ENCODE measurements at regions not wholly inside any gene's neighbourhood (a gene's known extent, or its start where the extent isn't known, plus 50 kb on each side); places are given as distances from the start of the nearest gene placed in this dataset.

GRCh38 chr1:234934611-234935033 is 194.0 kb downstream of the TOMM20 start:
- no peak for DNase-seq (ENCODE audit: low spot score)

GRCh38 chr1:234933475-234933874 is 195.2 kb downstream of the TOMM20 start:
- DNase-seq (ENCODE audit: low spot score), result no peak

DNA sequence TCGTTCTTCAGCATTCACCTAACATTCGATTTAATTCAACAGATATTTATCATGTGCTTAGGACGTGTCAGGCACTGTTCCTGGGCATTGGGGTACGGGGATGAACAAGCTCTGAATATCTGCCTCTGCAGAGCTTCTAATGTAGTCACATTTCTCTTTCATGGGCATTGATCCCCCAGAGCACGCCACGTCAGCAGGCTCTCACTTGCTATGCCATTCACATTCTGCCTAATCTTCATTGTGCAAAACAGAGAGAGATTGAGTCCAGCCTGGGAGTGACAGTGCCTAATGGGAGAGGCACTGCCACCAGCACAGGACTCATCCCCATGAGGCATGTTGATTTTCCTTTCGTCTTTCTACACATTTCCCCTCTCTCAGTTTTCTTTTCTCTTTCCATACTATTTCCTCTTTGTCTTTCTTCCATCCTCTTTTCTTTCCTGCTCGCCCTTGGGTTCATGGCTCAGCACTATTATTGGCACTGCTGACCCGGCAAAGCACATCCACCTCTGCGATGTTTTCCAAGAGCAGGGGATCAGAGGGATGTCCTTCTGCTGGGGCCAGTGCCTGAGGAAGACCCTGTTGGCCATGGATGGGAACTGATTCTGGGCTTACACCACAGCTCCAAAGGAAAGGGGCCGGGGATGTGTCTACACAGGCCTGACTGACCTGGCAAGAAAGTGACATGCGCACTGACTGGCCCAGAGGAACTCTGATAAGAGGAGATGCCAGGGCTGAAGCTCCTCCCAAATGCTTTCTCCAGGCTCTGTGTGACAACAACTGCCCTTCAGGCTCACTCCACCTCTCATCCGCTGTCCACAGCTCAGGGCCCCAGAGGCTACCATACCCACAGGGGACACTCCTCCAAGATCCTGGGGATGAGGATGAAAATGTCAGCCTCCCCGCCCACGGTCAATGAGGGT is 195.9 kb downstream of the TOMM20 start:
- no peak for DNase-seq (ENCODE audit: low spot score)

GRCh38 chr1:234932106-234932505 is 196.5 kb downstream of the TOMM20 start:
- DNase-seq (ENCODE audit: low spot score), result no peak

- DNase-seq (ENCODE audit: low spot score), result no peak
Measured at GRCh38 chr1:234931404-234931973, 197.1 kb downstream of the TOMM20 start.

DNA sequence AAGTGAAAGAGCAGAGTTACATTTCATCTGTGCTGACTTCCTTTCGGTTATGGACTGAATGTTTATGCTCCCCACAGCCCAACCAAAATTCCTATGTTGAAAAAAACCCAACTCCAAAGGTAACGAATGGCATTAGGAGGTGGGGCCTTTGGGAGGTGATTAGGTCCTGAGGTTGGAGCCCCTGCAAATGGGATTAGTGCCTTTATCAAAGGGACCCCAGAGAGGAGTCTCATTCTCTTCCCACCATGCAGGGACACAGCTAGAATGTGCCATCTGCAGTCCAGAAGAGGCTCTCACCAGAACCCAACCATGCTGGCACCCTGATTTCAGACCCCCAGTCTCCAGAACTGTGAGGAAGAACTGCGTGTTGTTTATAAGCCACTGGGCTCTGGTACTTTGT is 199.3 kb downstream of the TOMM20 start:
- no peak for DNase-seq (ENCODE audit: low spot score)

DNA sequence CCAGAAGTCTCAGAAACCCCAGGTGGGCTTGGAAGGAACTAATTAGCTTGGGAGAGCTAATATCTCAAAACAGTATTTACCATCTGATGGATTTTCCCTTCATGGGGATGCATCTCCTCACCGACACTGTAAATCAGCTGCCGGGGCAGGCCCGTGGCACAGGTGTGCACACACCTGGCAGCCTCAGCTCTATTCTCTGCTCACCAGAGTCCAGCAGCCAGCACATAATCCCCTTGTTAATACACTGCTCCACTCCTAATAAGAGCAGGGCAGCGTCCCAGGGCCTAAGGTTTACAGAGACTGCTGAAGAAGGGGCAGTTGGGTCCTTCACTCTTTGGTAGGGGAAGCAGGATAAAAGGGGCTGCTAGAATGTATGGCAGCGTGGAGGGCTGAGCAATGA is 200.0 kb downstream of the TOMM20 start:
- DNase-seq (ENCODE audit: low spot score), result no peak

- no peak for DNase-seq (ENCODE audit: low spot score)
Measured at GRCh38 chr1:234927971-234928640, 200.5 kb downstream of the TOMM20 start.

DNA sequence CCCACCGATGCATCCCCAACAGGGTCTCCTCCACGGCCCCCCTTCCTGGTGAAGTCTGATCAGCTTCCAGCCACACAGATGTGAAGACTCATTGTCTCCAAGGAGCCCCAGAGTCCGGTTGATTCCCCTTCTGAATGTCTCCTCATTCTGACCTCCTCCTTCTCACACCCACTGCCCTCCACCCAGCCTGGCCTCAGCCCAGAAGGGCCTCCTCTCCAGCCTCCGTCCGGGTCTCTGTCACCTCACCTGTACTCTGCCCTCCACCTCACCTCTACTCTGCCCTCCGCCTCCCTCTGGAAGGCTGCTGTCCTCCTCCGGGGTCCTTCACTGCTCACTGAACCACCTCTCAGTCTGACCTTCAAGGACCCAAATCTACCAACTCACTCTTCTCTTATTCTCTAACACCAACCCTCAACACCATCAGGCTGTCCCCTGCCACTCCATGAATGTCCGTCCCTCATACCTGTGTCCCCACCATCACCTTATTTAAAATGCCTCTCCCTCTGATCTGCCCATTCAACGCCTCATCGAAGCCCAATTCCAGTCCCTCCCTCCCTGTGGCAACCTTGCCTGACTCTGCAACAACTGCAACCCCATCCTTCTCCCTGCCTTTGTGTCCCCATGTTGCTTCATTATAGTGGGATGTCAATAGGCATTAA is 201.2 kb downstream of the TOMM20 start:
- no peak for DNase-seq (ENCODE audit: low spot score)

GRCh38 chr1:234926559-234927311 is 201.9 kb downstream of the TOMM20 start:
- DNase-seq (ENCODE audit: low spot score), result no peak

- DNase-seq (ENCODE audit: low spot score), result no peak
Measured at GRCh38 chr1:234926264-234926558, 202.4 kb downstream of the TOMM20 start.

- DNase-seq (ENCODE audit: low spot score), result no peak
Measured at GRCh38 chr1:234925440-234926263, 203.0 kb downstream of the TOMM20 start.

DNA sequence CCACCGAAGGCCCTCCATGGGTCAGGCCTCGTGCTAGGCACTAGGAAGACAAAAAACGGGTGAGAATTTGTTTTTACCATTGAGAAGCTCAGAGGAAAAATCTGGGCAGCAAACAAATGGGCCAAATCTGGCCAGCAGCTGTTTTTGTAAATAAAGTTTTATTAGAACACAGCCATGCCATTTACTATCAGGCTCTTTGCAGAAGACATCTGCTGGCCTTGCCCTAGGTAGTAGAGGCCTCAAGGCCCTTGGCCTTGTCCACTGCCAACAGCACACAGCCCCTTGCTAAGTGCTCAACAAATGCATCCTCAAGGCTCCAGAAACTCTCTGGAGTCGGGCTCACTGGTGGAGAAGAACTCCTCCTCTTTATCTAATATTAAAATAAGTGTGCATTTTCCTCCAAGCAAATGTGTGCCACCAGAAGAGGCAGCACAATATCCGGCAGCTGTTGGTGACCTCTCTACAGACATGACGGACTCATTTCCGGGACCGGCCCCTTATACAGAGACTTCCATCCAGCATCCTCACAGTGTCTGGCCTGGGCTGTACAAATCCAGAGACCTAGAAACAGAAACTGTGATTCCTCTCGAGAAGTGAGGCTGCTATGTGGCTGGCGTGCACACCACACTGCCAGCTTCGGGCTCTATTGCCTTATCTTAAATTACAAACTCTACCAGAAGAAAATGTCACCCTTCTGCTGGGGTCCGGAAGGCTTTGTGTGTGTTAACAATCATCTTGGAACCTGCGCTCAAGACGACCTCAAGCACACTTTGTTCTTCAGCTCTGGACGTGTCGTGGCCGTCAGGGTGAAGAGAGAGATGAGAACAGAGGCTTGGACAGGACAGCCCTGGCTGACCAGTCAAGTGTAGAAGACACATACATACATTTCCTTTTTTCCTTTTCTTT is 203.9 kb downstream of the TOMM20 start:
- DNase-seq (ENCODE audit: low spot score), result no peak

GRCh38 chr1:234923626-234924025 is 205.0 kb downstream of the TOMM20 start:
- no peak for DNase-seq (ENCODE audit: low spot score)

DNA sequence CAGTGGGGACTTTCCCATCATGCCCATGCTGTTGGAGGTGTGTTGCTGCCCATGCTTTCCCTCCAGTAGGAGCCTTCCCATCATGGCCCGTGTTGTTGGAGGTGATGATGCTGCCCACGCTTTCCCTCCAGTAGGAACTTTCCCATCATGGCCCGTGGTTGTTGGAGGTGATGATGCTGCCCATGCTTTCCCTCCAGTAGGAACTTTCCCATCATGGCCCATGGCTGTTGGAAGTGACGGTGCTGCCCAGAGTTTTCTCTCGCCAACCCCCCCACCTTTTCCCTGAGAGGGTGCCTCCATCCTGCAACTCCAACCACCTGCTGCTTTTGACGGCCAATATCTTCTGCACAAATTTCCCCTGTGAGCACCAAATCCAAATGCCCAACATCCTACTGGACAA is 205.7 kb downstream of the TOMM20 start:
- no peak for DNase-seq (ENCODE audit: low spot score)

DNA sequence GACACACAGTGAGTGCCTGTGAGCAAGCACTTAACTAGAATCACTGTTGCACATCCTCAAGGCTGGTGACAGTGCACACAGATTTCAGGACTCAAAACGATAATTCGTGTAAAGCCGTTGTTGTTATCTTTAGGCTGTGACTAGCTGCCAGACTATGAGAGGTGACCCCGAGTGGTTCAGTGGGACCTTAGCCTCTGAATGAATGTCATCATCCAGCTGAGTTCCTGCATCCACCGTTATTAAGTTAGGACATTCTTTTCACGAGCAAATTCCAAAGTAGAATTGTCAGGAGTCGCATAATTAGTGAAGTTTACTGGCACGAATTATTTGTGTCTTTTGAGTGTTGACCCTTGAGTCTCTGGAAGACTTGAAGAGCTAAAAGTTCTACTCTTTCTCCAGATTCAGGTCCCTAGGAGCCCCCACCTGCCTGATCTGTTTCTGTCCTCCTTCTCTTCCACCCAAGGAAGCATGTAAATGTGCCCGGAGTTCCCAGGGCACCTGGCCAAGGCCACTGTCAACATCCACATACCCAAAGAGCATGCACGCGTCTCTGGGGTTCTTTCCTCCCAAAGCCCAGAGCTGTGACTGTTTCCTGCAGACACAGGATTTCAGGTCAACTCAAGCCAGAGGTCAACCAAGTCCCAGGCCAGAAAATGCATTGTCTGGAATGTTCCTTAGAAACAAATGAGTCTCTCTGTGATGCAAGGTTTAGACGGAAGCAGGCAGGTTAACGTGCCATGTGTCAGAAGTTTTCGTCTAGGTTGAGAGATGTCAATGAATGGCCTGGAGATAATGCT is 207.2 kb downstream of the TOMM20 start:
- no peak for DNase-seq (ENCODE audit: low spot score)

GRCh38 chr1:234920843-234921140 is 207.8 kb downstream of the TOMM20 start:
- no peak for DNase-seq (ENCODE audit: low spot score)

- DNase-seq (ENCODE audit: low spot score), result no peak
Measured at GRCh38 chr1:234920136-234920842, 208.3 kb downstream of the TOMM20 start.
